BJ (cell line): ENCODE measurements at regions not wholly inside any gene's neighbourhood (a gene's known extent, or its start where the extent isn't known, plus 50 kb on each side); places are given as distances from the start of the nearest gene placed in this dataset.

ENCODE experiments used
- CTCF ChIA-PET: fragments of 350-600 bp; formaldehyde crosslinking; extraction: SDS; loops from one replicate; lab custom pipeline; 2021; ENCODE audit warnings: antibody characterized with exemption, inconsistent platforms; lab: Yijun Ruan, JAX
- POLR2A ChIA-PET: fragments of 300-600 bp; sonication (Branson Sonifier 250); formaldehyde crosslinking; extraction: SDS; loops from one replicate; lab custom pipeline; 2021; ENCODE audit warnings: antibody characterized with exemption; lab: Charles Lee
- DNase-seq: peaks from one replicate; pipeline ENCODE4 v3.0.0-alpha.2; 2011; ENCODE audit warnings: low read depth
- H3K27me3 ChIP-seq: 2 replicates; pipeline ENCODE4 v1.6.0; 2011; ENCODE audit warnings: low read length; ENCODE audit not compliant: control insufficient read depth, insufficient read depth
- H3K36me3 ChIP-seq: 2 replicates; pipeline ENCODE4 v1.5.1; 2011; ENCODE audit warnings: low read length; ENCODE audit not compliant: control insufficient read depth, insufficient read depth
- H3K4me3 ChIP-seq: 2 replicates; pipeline ENCODE4 v1.5.1; 2011; ENCODE audit warnings: low read depth, mild to moderate bottlenecking, control low read depth, low read length
- TF ChIP-seq, protein P1 (sequence below): IDR thresholded peaks from 2 replicates; pipeline ENCODE4 v1.5.1; 2011; ENCODE audit warnings: low read depth, mild to moderate bottlenecking, control low read depth, inconsistent platforms, low read length, moderate library complexity; ENCODE audit not compliant: insufficient read depth

DNA sequence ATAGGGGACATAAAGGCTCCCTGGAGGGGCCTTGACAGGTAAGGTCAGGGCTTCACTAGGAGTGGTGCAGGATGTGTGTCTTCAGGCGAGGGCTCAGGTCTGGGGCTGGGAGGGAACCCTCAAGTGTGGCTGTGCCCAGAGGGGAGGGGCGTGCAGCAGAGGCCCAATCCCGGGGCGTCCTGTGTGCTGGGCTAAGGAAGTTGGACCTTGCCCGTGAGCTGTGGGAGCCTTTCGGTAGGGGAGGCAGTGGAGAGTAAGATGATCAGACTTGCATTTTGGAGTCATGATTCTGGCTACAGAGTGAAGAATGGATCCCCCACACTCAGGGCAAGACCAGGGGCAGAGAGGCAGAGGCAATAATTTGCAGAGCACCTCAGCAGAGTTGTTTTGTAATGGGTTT, 145.4 kb downstream of the BUB3 start:
- TF ChIP-seq, protein P1, sequence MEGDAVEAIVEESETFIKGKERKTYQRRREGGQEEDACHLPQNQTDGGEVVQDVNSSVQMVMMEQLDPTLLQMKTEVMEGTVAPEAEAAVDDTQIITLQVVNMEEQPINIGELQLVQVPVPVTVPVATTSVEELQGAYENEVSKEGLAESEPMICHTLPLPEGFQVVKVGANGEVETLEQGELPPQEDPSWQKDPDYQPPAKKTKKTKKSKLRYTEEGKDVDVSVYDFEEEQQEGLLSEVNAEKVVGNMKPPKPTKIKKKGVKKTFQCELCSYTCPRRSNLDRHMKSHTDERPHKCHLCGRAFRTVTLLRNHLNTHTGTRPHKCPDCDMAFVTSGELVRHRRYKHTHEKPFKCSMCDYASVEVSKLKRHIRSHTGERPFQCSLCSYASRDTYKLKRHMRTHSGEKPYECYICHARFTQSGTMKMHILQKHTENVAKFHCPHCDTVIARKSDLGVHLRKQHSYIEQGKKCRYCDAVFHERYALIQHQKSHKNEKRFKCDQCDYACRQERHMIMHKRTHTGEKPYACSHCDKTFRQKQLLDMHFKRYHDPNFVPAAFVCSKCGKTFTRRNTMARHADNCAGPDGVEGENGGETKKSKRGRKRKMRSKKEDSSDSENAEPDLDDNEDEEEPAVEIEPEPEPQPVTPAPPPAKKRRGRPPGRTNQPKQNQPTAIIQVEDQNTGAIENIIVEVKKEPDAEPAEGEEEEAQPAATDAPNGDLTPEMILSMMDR = no peak
- CTCF ChIA-PET = no interaction called here
- no peak overlapping the region for H3K4me3 ChIP-seq
- POLR2A ChIA-PET = no interaction called here
- H3K36me3 ChIP-seq = no peaks in the 10 kb centered on the region
- no peaks in the 10 kb centered on the region for H3K27me3 ChIP-seq
- no peak for DNase-seq

DNA sequence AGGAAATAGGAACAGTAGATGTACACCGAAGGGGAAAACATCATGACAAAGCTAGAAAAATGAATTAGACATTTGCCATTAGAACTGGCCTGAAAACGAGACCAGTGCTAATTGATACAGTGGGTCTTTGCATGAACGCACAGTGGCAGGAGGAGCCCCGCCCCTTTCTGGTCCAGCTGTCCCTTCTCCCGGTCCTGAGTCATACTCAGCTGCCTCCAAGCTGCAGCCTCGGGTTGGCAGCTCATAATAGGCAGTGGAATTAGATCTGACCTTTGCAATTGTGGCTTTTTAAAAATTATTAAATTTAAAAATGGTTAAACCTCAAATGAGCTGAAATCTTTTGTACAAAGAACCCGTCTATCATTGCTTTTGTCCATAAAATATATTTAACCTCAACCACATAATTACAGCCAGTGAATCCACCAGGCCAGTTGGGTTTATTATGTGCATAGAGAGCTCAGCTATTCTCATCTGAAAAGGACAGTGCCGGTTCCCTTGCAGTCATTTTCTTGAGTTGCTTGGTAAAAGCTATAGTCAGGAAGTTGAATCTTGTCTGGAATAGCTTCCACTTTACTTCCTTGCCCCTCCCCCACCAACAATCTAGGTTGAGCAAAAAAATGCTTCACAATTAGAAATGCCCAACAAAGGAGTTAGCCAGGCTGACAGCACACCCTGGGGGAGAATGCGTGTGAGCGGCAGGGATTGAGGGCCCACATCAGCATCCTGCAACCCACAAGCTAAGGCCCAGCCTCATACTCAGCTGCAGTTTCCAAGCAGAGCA, 147.1 kb downstream of the BUB3 start:
- ChIA-PET POLR2A (no interaction called here), CTCF (interaction anchor here (0.7 kb wide), 1 partner anchor 10 kb away, joined by 3 read pairs; no protein-coding TSS in a partner anchor)
- Histone ChIP-seq H3K4me3 (no peak overlapping the region), H3K36me3 (no peaks in the 10 kb centered on the region), H3K27me3 (no peaks in the 10 kb centered on the region)
- DNase-seq = no peak
- TF ChIP-seq, protein P1 = no peak

DNA sequence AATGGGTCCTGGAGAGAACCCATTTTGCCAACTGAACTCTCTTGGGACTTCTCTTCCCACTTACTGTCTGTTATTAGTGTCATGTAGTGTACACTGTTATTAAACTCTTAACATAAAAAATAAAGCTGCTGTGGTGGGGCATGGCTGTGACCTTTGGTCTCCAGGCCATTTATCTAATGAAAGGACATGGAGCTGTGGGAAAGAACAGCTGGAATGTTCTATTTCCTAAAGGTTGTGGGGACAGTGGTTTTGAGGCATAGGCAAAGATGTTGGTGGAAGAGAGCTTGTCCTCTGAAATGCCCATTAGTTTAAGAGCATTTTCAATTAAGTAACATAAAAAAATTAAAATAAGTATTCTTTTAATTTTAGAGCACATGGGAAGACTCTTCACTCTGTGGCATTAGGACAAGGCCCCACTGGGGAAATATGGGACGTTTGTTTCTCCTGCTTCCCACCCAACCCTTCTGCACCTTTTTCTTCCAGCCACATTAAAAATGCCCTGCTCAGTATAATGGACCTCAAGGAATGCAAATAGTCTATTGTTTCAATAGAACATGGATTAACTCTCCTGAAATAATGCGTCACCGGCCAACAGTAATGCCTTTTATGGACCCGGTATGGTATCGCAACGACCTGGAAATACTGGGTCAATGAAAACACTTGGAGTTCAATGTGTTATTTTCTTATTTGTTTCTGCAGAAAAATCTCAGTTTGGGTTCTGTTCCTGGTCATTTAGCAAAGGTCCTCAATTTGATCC, 149.6 kb downstream of the BUB3 start:
- TF ChIP-seq, protein P1 = no peak
- no peak for DNase-seq
- Histone ChIP-seq H3K36me3 (no peaks in the 10 kb centered on the region), H3K27me3 (no peaks in the 10 kb centered on the region), H3K4me3 (no peak overlapping the region)
- ChIA-PET CTCF (no interaction called here), POLR2A (no interaction called here)

DNA sequence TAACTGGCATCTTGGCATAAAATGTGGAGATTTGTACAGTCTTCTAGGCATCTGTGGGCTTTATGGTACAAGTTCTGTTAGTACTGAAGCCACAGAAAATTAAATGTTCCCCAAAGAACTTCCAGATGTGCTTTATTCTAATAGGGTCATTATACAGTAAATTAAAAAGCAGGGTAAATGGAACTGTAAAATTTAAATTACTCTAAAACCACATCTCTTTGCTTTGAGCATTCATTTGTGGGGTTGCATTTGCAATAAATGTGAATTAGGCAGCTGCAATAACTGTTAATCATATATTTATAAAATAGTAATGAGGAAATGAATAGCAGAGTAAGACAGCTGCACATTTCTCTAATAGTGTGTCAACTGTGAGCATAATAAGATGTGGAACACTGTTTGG, 151.5 kb downstream of the BUB3 start:
- Histone ChIP-seq H3K36me3 (no peaks in the 10 kb centered on the region), H3K4me3 (no peak overlapping the region), H3K27me3 (no peaks in the 10 kb centered on the region)
- ChIA-PET POLR2A (no interaction called here), CTCF (no interaction called here)
- TF ChIP-seq, protein P1 = no peak
- no peak for DNase-seq

DNA sequence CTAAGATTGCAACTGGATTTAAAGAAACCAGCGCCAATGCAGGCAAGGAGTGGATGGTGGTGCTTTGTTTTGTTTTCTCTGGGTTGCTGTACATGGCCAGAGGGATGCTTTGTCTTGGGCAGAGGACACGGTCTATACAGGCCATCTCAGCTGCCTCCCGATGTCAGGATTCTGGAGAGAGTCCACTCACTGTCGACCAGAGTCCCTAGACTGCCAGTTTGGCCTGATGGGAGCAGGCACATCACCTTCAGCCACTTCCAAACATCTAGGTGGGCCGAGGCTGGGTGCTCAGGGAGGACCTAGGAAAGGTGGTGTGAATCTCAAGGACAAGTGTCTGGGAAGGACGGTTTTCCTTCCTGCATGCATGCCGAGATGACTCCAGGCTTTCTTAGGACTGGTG, 152.1 kb downstream of the BUB3 start:
- H3K4me3 ChIP-seq = no peak overlapping the region
- H3K36me3 ChIP-seq = no peaks in the 10 kb centered on the region
- ChIA-PET POLR2A (no interaction called here), CTCF (no interaction called here)
- TF ChIP-seq, protein P1 = no peak
- H3K27me3 ChIP-seq = no peaks in the 10 kb centered on the region
- DNase-seq = no peak
